Parathyroid adenoma (tissue), 2 donors: ENCODE measurements at regions not wholly inside any gene's neighbourhood (a gene's known extent, or its start where the extent isn't known, plus 50 kb on each side); places are given as distances from the start of the nearest gene placed in this dataset.

Experiments
- H2AFZ ChIP-seq: fragments of 300-600 bp; sonication (generic); one replicate; pipeline ENCODE4 v1.7.0; 2017; ENCODE audit warnings: antibody characterized with exemption, mild to moderate bottlenecking
- H3K27ac ChIP-seq: fragments of 300-600 bp; sonication (generic); one replicate; pipeline ENCODE4 v1.7.0; 2017
- H3K27me3 ChIP-seq: fragments of 300-600 bp; sonication (generic); one replicate; pipeline ENCODE4 v1.7.0; 2017; ENCODE audit warnings: low read length; ENCODE audit not compliant: control insufficient read depth, insufficient read depth
- H3K36me3 ChIP-seq: fragments of 300-600 bp; sonication (generic); one replicate; pipeline ENCODE4 v1.7.0; 2017; ENCODE audit warnings: low read length; ENCODE audit not compliant: control insufficient read depth, insufficient read depth
- H3K4me1 ChIP-seq: fragments of 300-600 bp; sonication (generic); one replicate; pipeline ENCODE4 v1.7.0; 2017; ENCODE audit warnings: control low read depth
- H3K4me2 ChIP-seq: fragments of 300-600 bp; sonication (generic); one replicate; pipeline ENCODE4 v1.7.0; 2017; ENCODE audit warnings: low read length
- H3K4me3 ChIP-seq: fragments of 300-600 bp; sonication (generic); one replicate; pipeline ENCODE4 v1.7.0; 2017; ENCODE audit warnings: low read depth, low read length
- H3K79me2 ChIP-seq: fragments of 300-600 bp; sonication (generic); one replicate; pipeline ENCODE4 v1.7.0; 2017; ENCODE audit warnings: control low read depth
- H3K9ac ChIP-seq: fragments of 300-600 bp; sonication (generic); one replicate; pipeline ENCODE4 v1.7.0; 2017; ENCODE audit warnings: mild to moderate bottlenecking
- H3K9me3 ChIP-seq: fragments of 300-600 bp; sonication (generic); one replicate; pipeline ENCODE4 v1.7.0; 2017; ENCODE audit warnings: low read length; ENCODE audit not compliant: control insufficient read depth
- TF ChIP-seq, protein P1 (sequence below): fragments of 300-600 bp; sonication (generic); IDR thresholded peaks from one replicate; pipeline ENCODE4 v1.7.0; 2017; ENCODE audit warnings: antibody characterized with exemption, mild to moderate bottlenecking
- donor health status: primary hyperparathyroidism.

DNA sequence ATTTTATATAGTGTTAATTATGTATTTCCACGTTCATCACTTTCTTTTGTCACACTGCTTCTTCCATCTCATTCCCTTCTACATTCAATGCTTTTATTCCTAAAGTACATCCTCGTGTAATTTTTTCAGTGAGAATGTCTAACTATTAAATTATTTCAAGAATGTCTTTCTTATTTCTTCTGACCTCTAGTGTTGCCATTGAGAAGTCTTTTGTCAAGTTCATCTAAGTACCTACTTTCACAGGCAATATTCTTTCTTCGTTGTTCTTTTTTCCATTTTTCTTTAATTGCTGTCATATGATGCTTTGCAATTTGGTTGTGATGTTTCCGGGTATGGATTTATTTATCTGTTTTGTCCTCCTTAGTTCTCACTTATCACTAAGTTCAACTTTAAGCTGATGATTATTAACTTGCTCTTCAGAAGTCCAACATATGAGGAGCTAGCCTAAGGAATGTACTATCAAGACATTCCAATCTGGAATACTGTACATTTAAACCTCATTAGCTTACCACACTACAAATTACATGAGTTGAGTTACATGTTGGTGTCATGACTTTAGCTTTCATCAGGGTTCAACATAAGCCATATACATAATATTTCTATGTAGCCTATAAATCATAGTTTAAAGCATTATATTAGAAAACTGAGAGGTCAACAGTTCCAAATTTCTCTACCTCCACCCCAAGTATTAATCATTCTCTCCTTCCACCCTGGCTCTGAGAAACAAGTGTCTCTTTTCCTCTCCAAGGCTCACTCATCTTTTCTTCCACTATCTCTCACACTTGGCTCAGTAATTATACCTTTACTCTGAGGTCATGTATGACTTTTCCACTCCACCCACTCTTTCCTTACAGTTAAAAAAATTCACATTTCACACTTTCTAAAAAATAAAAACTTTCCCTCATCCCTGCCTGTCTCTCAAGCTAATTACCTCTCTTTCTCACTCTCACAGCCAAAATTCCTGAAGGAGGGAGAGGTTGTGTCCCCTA is 81.5 kb downstream of the COX18 start:
- Histone ChIP-seq H3K4me2 (no peak overlapping the region), H3K79me2 (no peaks in the 10 kb centered on the region), H3K4me3 (no peak overlapping the region), H3K9ac (no peak overlapping the region), H3K27ac (no peak overlapping the region), H3K36me3 (no peaks in the 10 kb centered on the region), H3K27me3 (no peaks in the 10 kb centered on the region), H3K4me1 (no peaks in the 10 kb centered on the region), H2AFZ (no peak overlapping the region), H3K9me3 (no peaks in the 10 kb centered on the region)
- TF ChIP-seq, protein P1, sequence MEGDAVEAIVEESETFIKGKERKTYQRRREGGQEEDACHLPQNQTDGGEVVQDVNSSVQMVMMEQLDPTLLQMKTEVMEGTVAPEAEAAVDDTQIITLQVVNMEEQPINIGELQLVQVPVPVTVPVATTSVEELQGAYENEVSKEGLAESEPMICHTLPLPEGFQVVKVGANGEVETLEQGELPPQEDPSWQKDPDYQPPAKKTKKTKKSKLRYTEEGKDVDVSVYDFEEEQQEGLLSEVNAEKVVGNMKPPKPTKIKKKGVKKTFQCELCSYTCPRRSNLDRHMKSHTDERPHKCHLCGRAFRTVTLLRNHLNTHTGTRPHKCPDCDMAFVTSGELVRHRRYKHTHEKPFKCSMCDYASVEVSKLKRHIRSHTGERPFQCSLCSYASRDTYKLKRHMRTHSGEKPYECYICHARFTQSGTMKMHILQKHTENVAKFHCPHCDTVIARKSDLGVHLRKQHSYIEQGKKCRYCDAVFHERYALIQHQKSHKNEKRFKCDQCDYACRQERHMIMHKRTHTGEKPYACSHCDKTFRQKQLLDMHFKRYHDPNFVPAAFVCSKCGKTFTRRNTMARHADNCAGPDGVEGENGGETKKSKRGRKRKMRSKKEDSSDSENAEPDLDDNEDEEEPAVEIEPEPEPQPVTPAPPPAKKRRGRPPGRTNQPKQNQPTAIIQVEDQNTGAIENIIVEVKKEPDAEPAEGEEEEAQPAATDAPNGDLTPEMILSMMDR: no peak

DNA sequence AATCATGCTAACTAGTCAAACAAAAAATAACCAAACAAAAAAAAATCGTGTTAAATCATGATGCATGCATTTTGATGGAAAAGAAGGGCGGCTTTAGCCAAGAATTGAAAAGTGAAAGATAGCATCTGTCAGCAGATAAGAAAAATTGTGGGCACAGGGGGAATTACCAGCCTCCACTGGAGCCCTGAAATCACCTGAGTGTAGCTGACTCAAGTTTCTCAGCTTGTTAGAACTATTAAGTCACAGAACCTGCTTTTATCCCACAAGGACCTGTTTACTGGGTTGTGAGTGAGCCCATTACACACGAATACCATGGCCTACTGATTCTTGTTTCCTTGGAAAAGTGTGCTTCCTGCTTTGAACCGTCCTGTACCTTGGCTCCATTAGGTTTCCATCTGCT is 85.2 kb downstream of the COX18 start:
- no peaks in the 10 kb centered on the region for H3K27me3 ChIP-seq
- H3K4me3 ChIP-seq: no peak overlapping the region
- no peaks in the 10 kb centered on the region for H3K4me1 ChIP-seq
- no peak overlapping the region for H3K4me2 ChIP-seq
- no peak overlapping the region for H3K27ac ChIP-seq
- no peak overlapping the region for H3K9ac ChIP-seq
- no peaks in the 10 kb centered on the region for H3K36me3 ChIP-seq
- H2AFZ ChIP-seq: no peak overlapping the region
- H3K79me2 ChIP-seq: no peaks in the 10 kb centered on the region
- TF ChIP-seq, protein P1: no peak
- no peaks in the 10 kb centered on the region for H3K9me3 ChIP-seq

DNA sequence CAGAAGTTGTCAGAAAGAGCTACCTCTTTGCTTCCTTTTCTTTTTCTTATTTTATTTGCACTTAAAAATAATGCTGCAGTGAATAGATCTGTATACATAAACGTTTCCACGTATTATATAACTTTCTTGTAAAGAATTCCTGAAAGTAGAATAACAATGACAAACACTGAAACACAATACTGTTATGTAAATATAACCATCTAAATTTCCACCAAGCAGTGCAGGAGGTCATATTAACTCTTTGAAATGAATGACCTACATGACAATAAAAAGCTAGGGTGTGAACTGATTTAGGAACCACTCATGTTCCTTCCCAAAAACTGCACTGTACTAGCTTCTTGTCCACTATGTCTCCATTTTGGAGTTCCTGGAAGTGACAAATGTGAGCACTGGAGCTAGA is 85.8 kb downstream of the COX18 start:
- TF ChIP-seq, protein P1: no peak
- Histone ChIP-seq H3K9ac (no peak overlapping the region), H3K4me3 (no peak overlapping the region), H3K79me2 (no peaks in the 10 kb centered on the region), H3K4me2 (no peak overlapping the region), H3K36me3 (no peaks in the 10 kb centered on the region), H2AFZ (no peak overlapping the region), H3K9me3 (no peaks in the 10 kb centered on the region), H3K27ac (no peak overlapping the region), H3K4me1 (no peaks in the 10 kb centered on the region), H3K27me3 (no peaks in the 10 kb centered on the region)

DNA sequence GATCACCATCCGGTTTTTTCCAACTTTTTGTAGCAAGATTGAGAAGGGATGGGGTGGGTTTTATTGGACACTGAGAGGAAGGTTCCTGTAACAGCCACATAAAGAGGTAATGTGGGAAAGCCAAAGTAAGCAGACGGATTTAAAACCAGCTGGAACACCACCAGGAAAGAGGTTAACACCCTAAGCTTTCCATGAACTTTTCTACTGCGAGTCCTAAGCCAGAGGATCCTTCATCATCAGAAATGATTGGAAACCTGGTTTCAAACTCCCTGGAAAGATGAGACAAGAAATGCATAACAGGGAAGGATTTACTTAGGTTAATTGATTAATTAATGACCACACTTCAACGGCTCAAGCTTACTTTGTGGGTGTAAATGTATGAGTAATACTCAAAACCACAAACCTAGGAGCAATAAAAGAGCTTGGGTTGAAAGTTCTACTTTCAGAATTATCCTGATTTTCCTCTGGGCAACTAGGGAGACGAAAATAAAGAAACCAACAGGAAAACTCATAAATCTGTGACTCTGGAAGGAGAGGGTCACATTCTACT is 91.5 kb downstream of the COX18 start:
- no peak overlapping the region for H3K27ac ChIP-seq
- H2AFZ ChIP-seq: no peak overlapping the region
- TF ChIP-seq, protein P1: no peak
- H3K9ac ChIP-seq: no peak overlapping the region
- H3K9me3 ChIP-seq: no peaks in the 10 kb centered on the region
- H3K4me3 ChIP-seq: no peak overlapping the region
- no peaks in the 10 kb centered on the region for H3K36me3 ChIP-seq
- H3K79me2 ChIP-seq: no peaks in the 10 kb centered on the region
- H3K4me1 ChIP-seq: no peaks in the 10 kb centered on the region
- no peaks in the 10 kb centered on the region for H3K27me3 ChIP-seq
- H3K4me2 ChIP-seq: no peak overlapping the region

DNA sequence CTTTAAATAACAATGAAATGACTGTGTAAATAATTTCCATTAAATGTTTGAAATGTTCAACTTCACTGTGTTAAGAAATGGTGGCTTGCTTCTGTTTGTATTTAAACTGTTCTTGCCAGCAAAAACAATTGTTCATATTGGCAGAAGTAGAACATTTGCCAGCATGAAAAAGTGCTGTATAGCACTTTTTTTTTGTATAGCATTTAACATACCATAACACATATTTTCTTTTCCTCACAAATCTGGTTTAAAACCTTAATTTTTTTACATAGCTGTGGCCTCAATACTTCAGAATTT is 94.1 kb downstream of the COX18 start:
- TF ChIP-seq, protein P1: no peak
- Histone ChIP-seq H2AFZ (no peak overlapping the region), H3K27me3 (no peaks in the 10 kb centered on the region), H3K9ac (no peak overlapping the region), H3K4me2 (no peak overlapping the region), H3K4me1 (no peaks in the 10 kb centered on the region), H3K27ac (no peak overlapping the region), H3K9me3 (no peaks in the 10 kb centered on the region), H3K4me3 (no peak overlapping the region), H3K79me2 (no peaks in the 10 kb centered on the region), H3K36me3 (no peaks in the 10 kb centered on the region)
